ENCODE measurements at regions not wholly inside any gene's neighbourhood (a gene's known extent, or its start where the extent isn't known, plus 50 kb on each side); places are given as distances from the start of the nearest gene placed in this dataset.

- TF ChIP-seq CTCF (IDR thresholded peaks at IDR 0.05; ENCODE audit: insufficient read depth, low read depth, low read length) = no peak
- no peak for TF ChIP-seq EZH2 (IDR thresholded peaks at IDR 0.05; ENCODE audit: insufficient read depth, low read length)
Observed at GRCh38 chr7:17055596-17055995, 173.8 kb upstream of the AGR3 start.
